Brain microvascular endothelial cell (primary cell): ENCODE measurements at regions not wholly inside any gene's neighbourhood (a gene's known extent, or its start where the extent isn't known, plus 50 kb on each side); places are given as distances from the start of the nearest gene placed in this dataset.

Experiments
- DNase-seq: peaks from one replicate; pipeline ENCODE4 v3.0.0-alpha.2; 2020
- H3K27ac ChIP-seq: fragments of 250-450 bp; sonication (Bioruptor Pico); 2 replicates; pipeline ENCODE4 v1.5.1; 2020; ENCODE audit warnings: mild to moderate bottlenecking, moderate library complexity
- H3K27me3 ChIP-seq: fragments of 250-450 bp; sonication (Bioruptor Pico); replicated peaks from 2 replicates; pipeline ENCODE4 v1.5.1; 2020; ENCODE audit warnings: mild to moderate bottlenecking
- H3K36me3 ChIP-seq: fragments of 250-450 bp; sonication (Bioruptor Pico); replicated peaks from 2 replicates; pipeline ENCODE4 v1.5.1; 2020; ENCODE audit warnings: mild to moderate bottlenecking
- H3K4me3 ChIP-seq: 2 replicates; pipeline ENCODE4 v1.5.1; 2011; ENCODE audit warnings: low read depth, mild to moderate bottlenecking, control low read depth, low read length, moderate library complexity
- in situ Hi-C: cut with HindIII; loops from 2 replicates; pipeline ENCODE4 v1.10.0; 2017; ENCODE audit warnings: low sequenced_read_pairs, low pct_ligation_motif_present
- TF ChIP-seq, protein P1 (sequence below): IDR thresholded peaks from 2 replicates; pipeline ENCODE4 v1.5.1; 2011; ENCODE audit warnings: low read depth, mild to moderate bottlenecking, moderate library complexity, low read length, control low read depth, inconsistent platforms; ENCODE audit errors: missing control alignments

DNA sequence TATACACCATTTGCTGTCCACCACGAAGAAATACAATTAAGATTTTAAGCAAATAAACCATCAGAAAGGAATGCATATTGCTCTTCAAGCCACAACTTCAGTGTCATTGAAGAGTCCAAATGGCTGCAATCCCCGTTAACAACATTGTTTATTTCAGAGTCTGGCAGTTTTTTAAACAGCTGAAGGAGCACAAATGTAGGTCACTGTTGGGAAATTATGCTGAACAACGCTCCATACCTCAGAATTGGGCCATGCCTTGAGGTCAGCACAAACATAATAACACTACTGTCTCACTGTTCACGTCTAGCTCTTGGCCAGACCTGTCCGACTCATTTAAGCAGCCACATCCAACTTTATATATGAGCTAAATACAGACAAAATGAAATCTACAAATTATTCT is 453.9 kb upstream of the GHITM start:
- in situ Hi-C loops = no loop called here
- Histone ChIP-seq H3K27ac (no peak overlapping the region), H3K36me3 (no peaks in the 10 kb centered on the region), H3K27me3 (no peaks in the 10 kb centered on the region), H3K4me3 (no peak overlapping the region)
- TF ChIP-seq, protein P1, sequence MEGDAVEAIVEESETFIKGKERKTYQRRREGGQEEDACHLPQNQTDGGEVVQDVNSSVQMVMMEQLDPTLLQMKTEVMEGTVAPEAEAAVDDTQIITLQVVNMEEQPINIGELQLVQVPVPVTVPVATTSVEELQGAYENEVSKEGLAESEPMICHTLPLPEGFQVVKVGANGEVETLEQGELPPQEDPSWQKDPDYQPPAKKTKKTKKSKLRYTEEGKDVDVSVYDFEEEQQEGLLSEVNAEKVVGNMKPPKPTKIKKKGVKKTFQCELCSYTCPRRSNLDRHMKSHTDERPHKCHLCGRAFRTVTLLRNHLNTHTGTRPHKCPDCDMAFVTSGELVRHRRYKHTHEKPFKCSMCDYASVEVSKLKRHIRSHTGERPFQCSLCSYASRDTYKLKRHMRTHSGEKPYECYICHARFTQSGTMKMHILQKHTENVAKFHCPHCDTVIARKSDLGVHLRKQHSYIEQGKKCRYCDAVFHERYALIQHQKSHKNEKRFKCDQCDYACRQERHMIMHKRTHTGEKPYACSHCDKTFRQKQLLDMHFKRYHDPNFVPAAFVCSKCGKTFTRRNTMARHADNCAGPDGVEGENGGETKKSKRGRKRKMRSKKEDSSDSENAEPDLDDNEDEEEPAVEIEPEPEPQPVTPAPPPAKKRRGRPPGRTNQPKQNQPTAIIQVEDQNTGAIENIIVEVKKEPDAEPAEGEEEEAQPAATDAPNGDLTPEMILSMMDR = no peak
- DNase-seq = no peak

DNA sequence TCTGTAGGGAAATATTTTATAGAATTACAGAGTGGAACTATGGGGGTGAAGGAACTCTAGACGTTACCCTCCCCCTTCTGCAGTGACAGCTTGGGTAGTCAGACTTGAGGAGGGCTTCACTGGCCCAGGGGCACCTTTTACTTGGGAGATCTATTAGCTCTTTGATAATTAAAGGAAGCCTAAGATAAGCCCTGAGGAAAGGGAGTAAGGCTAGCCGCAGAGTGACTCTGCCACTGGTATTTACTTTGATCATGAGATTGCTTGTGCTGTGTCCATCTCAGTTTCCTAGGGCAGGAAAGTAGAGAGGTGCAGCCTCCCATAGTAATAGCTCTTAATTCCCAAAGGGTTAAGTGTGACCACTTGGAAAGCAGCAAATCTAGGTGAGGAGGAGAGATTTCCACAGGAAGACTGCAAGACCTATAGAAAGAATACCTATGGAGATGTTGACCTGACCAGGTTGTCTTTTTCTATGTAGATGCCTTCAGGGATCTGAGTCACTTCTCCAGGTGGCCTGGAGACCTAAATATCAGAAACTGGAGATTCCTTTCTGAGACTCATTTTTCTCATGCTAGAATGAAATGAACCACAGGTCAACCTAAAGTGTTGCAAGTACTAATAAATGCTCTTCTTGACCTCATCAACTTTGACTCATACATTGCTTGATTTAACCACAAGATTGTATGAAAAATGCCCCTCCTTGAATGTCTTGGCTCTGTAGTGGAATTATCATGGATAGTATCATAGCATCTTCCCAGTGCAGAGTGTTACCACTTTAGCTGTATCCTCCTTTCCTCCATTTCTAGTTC is 447.3 kb upstream of the GHITM start:
- no peak overlapping the region for H3K27ac ChIP-seq
- TF ChIP-seq, protein P1 = no peak
- H3K36me3 ChIP-seq = no peaks in the 10 kb centered on the region
- no peak overlapping the region for H3K4me3 ChIP-seq
- no peak for DNase-seq
- in situ Hi-C loops = no loop called here
- H3K27me3 ChIP-seq = no peaks in the 10 kb centered on the region

DNA sequence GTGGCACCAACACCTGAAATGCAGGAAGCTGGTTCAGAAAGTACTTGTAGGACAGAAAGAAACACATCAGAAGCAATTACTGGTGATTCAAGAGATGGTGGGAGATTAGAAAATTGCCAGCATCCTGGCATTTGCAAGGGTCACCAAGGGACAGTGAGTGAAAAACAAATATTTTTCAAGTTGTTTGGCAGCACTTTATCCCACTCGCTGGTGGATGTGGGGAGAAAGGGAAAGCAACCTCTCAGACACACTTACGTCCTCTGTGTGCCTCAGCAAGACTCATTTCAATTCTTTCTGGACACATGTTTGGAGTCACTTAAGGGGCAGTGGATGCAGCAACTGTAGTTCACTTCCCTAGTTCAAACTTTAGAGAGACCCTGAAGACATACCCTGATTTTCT is 440.4 kb upstream of the GHITM start:
- Histone ChIP-seq H3K27me3 (no peaks in the 10 kb centered on the region), H3K27ac (no peak overlapping the region), H3K36me3 (no peaks in the 10 kb centered on the region), H3K4me3 (no peak overlapping the region)
- TF ChIP-seq, protein P1 = no peak
- DNase-seq = no peak
- in situ Hi-C loops = no loop called here

DNA sequence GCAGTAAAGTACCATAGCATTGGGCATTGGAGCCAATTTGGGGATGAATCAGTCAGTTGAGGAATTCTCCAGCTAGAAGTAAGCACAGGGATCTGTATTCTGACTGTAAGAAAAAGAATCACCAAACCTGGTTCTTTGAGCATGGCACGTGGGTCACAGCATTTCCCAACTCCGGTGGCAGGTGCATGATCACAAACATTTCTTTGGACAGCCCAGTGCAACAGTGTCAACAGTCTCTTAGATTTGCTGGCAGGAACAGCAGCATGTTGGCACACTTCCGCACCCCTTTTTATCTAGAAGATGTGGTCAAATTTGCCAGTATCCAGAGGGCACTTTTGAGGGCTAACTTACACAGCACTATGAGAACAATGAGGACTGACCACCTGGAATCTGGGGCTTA is 437.5 kb upstream of the GHITM start:
- Histone ChIP-seq H3K27me3 (no peaks in the 10 kb centered on the region), H3K36me3 (no peaks in the 10 kb centered on the region), H3K27ac (no peak overlapping the region), H3K4me3 (no peak overlapping the region)
- in situ Hi-C loops = no loop called here
- no peak for DNase-seq
- TF ChIP-seq, protein P1 = no peak

DNA sequence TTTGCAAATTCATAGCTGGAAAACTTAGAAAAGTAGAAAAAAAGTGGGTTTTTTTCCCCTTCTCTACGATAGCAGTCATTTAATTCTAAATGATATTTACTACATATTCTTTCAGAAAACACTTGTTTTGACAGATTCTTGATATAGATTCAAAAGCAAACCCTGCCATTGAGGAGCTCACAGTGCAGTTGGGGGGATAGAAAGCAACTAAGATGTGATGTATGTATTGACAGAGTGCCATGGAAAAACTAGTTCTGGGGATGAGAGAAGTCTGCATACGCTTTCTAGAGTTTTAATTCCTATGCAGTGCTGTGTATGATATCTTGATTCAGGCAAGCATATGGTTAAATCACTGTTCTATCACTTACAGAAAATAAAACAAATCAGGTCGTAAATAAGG is 436.6 kb upstream of the GHITM start:
- DNase-seq = no peak
- in situ Hi-C loops = no loop called here
- TF ChIP-seq, protein P1 = no peak
- H3K36me3 ChIP-seq = no peaks in the 10 kb centered on the region
- H3K27ac ChIP-seq = no peak overlapping the region
- no peaks in the 10 kb centered on the region for H3K27me3 ChIP-seq
- H3K4me3 ChIP-seq = no peak overlapping the region

DNA sequence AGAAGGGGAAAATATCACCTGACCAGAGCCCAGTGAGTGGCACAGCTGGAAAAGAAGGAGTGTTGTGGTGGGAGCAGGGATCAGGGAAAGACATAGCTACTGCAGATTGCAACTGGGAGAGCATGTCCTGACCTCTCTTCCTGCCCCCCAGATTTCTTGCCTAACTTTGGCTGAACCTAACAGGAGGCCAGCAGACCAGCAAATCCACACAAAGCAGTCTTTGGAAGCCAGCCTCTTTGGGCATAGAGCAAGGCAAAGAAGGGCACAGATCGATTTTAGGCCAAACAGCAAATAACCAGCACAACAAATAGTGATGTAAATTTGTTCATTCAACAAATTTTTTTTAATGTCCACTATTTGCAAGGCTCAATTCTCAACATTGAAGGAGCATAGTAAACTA is 433.2 kb upstream of the GHITM start:
- in situ Hi-C loops = no loop called here
- DNase-seq = no peak

More for the DNA sequence above, 433.2 kb upstream of the GHITM start:
- Histone ChIP-seq H3K27me3 (no peaks in the 10 kb centered on the region), H3K27ac (no peak overlapping the region), H3K36me3 (no peaks in the 10 kb centered on the region), H3K4me3 (no peak overlapping the region)
- TF ChIP-seq, protein P1 = no peak
